Testis (tissue), 2 donors: ENCODE measurements at regions not wholly inside any gene's neighbourhood (a gene's known extent, or its start where the extent isn't known, plus 50 kb on each side); places are given as distances from the start of the nearest gene placed in this dataset.

ENCODE experiments used
- POLR2A ChIP-seq: fragments of 450-650 bp; IDR thresholded peaks from one replicate; pipeline ENCODE4 v1.6.1; 2017; ENCODE audit warnings: antibody characterized with exemption, mild to moderate bottlenecking, moderate library complexity
- TF ChIP-seq, protein P1 (sequence below), 3 experiments: fragments of 450-650 bp in 2 of 3; fragments of 200-600 bp in 1 of 3; sonication (generic) in 1 of 3; IDR thresholded peaks; one replicate each; pipeline ENCODE4 v1.5.1; 2016 to 2019; ENCODE audit warnings: antibody characterized with exemption in 3 of 3, mild to moderate bottlenecking in 2 of 3, moderate library complexity in 1 of 3

DNA sequence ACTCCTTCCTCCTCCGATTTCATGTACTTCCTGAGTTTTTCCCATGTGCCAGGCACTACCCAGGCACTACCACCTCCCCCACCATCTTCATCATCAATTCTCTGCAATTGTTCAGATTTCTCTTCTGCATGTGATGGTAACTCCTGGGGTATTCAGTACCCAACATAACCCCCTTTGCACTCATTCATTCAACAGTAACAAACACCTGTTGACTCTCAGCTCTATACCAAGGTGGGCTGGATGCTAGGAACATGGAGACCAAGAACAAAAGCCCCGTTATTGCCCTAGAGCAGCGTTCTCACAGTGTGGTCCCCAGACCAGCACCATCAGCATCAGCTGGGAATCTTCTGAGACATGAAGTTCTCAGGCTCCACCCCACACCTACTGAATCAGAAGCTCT lies 113.0 kb upstream of the CHD2 start:
- TF ChIP-seq POLR2A: no peak
- TF ChIP-seq, protein P1, sequence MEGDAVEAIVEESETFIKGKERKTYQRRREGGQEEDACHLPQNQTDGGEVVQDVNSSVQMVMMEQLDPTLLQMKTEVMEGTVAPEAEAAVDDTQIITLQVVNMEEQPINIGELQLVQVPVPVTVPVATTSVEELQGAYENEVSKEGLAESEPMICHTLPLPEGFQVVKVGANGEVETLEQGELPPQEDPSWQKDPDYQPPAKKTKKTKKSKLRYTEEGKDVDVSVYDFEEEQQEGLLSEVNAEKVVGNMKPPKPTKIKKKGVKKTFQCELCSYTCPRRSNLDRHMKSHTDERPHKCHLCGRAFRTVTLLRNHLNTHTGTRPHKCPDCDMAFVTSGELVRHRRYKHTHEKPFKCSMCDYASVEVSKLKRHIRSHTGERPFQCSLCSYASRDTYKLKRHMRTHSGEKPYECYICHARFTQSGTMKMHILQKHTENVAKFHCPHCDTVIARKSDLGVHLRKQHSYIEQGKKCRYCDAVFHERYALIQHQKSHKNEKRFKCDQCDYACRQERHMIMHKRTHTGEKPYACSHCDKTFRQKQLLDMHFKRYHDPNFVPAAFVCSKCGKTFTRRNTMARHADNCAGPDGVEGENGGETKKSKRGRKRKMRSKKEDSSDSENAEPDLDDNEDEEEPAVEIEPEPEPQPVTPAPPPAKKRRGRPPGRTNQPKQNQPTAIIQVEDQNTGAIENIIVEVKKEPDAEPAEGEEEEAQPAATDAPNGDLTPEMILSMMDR (IDR thresholded peaks at IDR 0.05): no peak
